H9 (cell line): ENCODE measurements at regions not wholly inside any gene's neighbourhood (a gene's known extent, or its start where the extent isn't known, plus 50 kb on each side); places are given as distances from the start of the nearest gene placed in this dataset.

Experiments
- DNase-seq: peaks from one replicate; pipeline ENCODE4 v3.0.0-alpha.2; 2017
- H2AFZ ChIP-seq: one replicate; pipeline ENCODE4 v1.6.1; 2013; ENCODE audit warnings: mild to moderate bottlenecking, low read length, control low read depth, moderate library complexity
- H2AK5ac ChIP-seq: 2 replicates; pipeline ENCODE4 v1.6.1; 2013; ENCODE audit warnings: low read length, control low read depth, mixed read lengths; ENCODE audit not compliant: insufficient read length
- H2BK120ac ChIP-seq: one replicate; pipeline ENCODE4 v1.6.1; 2013; ENCODE audit warnings: low read depth, mild to moderate bottlenecking, low read length, control low read depth, inconsistent platforms; ENCODE audit not compliant: poor library complexity, severe bottlenecking
- H2BK12ac ChIP-seq: 2 replicates; pipeline ENCODE4 v1.6.1; 2013; ENCODE audit warnings: low read length, control low read depth, mixed read lengths, low read depth; ENCODE audit not compliant: insufficient read length
- H2BK15ac ChIP-seq: 2 replicates; pipeline ENCODE4 v1.6.1; 2013; ENCODE audit warnings: low read depth, low read length, control low read depth
- H2BK20ac ChIP-seq: one replicate; pipeline ENCODE4 v1.6.1; 2013; ENCODE audit warnings: low read depth, mild to moderate bottlenecking, low read length, control low read depth, inconsistent platforms; ENCODE audit not compliant: poor library complexity, severe bottlenecking
- H2BK5ac ChIP-seq: 2 replicates; pipeline ENCODE4 v1.6.1; 2013; ENCODE audit warnings: low read length, control low read depth, mixed read lengths; ENCODE audit not compliant: insufficient read length
- H3K14ac ChIP-seq: 2 replicates; pipeline ENCODE4 v1.6.1; 2013; ENCODE audit warnings: low read length, control low read depth; ENCODE audit not compliant: insufficient read depth
- H3K18ac ChIP-seq: 2 replicates; pipeline ENCODE4 v1.6.1; 2013; ENCODE audit warnings: low read depth, mild to moderate bottlenecking, mixed read lengths, low read length, control low read depth; ENCODE audit not compliant: insufficient read length
- H3K23ac ChIP-seq: 2 replicates; pipeline ENCODE4 v1.6.1; 2013; ENCODE audit warnings: low read length, control low read depth, mixed read lengths, low read depth; ENCODE audit not compliant: insufficient read length
- H3K23me2 ChIP-seq: 2 replicates; pipeline ENCODE4 v1.6.1; 2013; ENCODE audit warnings: low read depth, mild to moderate bottlenecking, mixed read lengths, low read length, control low read depth; ENCODE audit not compliant: insufficient read length, poor library complexity, severe bottlenecking
- H3K27ac ChIP-seq: 2 replicates; pipeline ENCODE4 v1.5.1; 2013; ENCODE audit warnings: low read length, control low read depth, mixed read lengths, low read depth; ENCODE audit not compliant: insufficient read length
- H3K27me3 ChIP-seq: 2 replicates; pipeline ENCODE4 v1.6.1; 2013; ENCODE audit warnings: low read length, control low read depth, inconsistent platforms; ENCODE audit not compliant: insufficient read depth
- H3K4ac ChIP-seq: 2 replicates; pipeline ENCODE4 v1.6.1; 2013; ENCODE audit warnings: low read depth, mild to moderate bottlenecking, control low read depth, inconsistent platforms, low read length, moderate library complexity
- H3K4me1 ChIP-seq: 2 replicates; pipeline ENCODE4 v1.6.1; 2013; ENCODE audit warnings: low read length, control low read depth, inconsistent platforms; ENCODE audit not compliant: insufficient read depth
- H3K4me2 ChIP-seq: 2 replicates; pipeline ENCODE4 v1.6.1; 2013; ENCODE audit warnings: low read length, control low read depth, mixed read lengths; ENCODE audit not compliant: insufficient read length, insufficient read depth
- H3K56ac ChIP-seq: 2 replicates; pipeline ENCODE4 v1.6.1; 2013; ENCODE audit warnings: low read depth, mild to moderate bottlenecking, mixed read lengths, low read length, control low read depth; ENCODE audit not compliant: insufficient read length
- H3K79me1 ChIP-seq: 2 replicates; pipeline ENCODE4 v1.6.1; 2013; ENCODE audit warnings: low read depth, mild to moderate bottlenecking, moderate library complexity, low read length, control low read depth, inconsistent platforms; ENCODE audit not compliant: insufficient read depth, poor library complexity, severe bottlenecking
- H3K79me2 ChIP-seq: 2 replicates; pipeline ENCODE4 v1.6.1; 2013; ENCODE audit warnings: low read length, control low read depth, inconsistent platforms; ENCODE audit not compliant: insufficient read depth
- H3K9ac ChIP-seq: 2 replicates; pipeline ENCODE4 v1.6.1; 2013; ENCODE audit warnings: low read length, control low read depth, mixed read lengths; ENCODE audit not compliant: insufficient read length; ENCODE audit errors: extremely low read depth
- H3K9me3 ChIP-seq: one replicate; pipeline ENCODE4 v1.6.1; 2013; ENCODE audit warnings: low read depth, low read length, inconsistent platforms; ENCODE audit not compliant: control insufficient read depth
- H3T11ph ChIP-seq: one replicate; pipeline ENCODE4 v1.6.1; 2013; ENCODE audit warnings: mild to moderate bottlenecking, low read length, control low read depth, inconsistent platforms
- H4K20me1 ChIP-seq: one replicate; pipeline ENCODE4 v1.6.1; 2013; ENCODE audit not compliant: control insufficient read depth, insufficient read length, insufficient read depth
- H4K5ac ChIP-seq: 2 replicates; pipeline ENCODE4 v1.6.1; 2013; ENCODE audit warnings: low read depth, mild to moderate bottlenecking, mixed read lengths, low read length, control low read depth; ENCODE audit not compliant: insufficient read length
- H4K8ac ChIP-seq: replicated peaks from 2 replicates; pipeline ENCODE4 v1.6.1; 2013; ENCODE audit warnings: low read length, control low read depth, mixed read lengths, low read depth; ENCODE audit not compliant: insufficient read length
- H4K91ac ChIP-seq: 2 replicates; pipeline ENCODE4 v1.6.1; 2013; ENCODE audit warnings: low read depth, mild to moderate bottlenecking, moderate library complexity, mixed read lengths, low read length, control low read depth; ENCODE audit not compliant: insufficient read length
- H3K27ac Mint-ChIP-seq, 3 experiments: 2 replicates in 2 of 3; 3 replicates in 1 of 3; pipeline ENCODE4 v1.8.0; 2020 to 2021; ENCODE audit warnings: mixed read lengths in 3 of 3, mild to moderate bottlenecking in 1 of 3, moderate library complexity in 1 of 3
- H3K27me3 Mint-ChIP-seq: 2 replicates; pipeline ENCODE4 v1.8.0; 2021; ENCODE audit warnings: low read depth, mild to moderate bottlenecking, moderate library complexity, mixed read lengths
- H3K36me3 Mint-ChIP-seq, 3 experiments: 2 replicates in 2 of 3; 3 replicates in 1 of 3; pipeline ENCODE4 v1.8.0; 2020 to 2021; ENCODE audit warnings: low read depth in 3 of 3, mixed read lengths in 3 of 3; ENCODE audit not compliant: insufficient read depth in 1 of 3
- H3K4me1 Mint-ChIP-seq, 2 experiments: 2 replicates each; pipeline ENCODE4 v1.8.0; 2020; ENCODE audit warnings: mixed read lengths in 2 of 2
- H3K4me3 Mint-ChIP-seq, 2 experiments: 2 replicates in 1 of 2; 3 replicates in 1 of 2; pipeline ENCODE4 v1.8.0; 2020 to 2021; ENCODE audit warnings: mild to moderate bottlenecking in 2 of 2, mixed read lengths in 2 of 2, moderate library complexity in 1 of 2
- H3K9me3 Mint-ChIP-seq, 2 experiments: 2 replicates in 1 of 2; 3 replicates in 1 of 2; pipeline ENCODE4 v1.8.0; 2020; ENCODE audit warnings: mild to moderate bottlenecking in 2 of 2, mixed read lengths in 2 of 2, moderate library complexity in 1 of 2
- CTCF ChIP-seq: fragments of 200-600 bp; sonication (generic); conservative IDR thresholded peaks from 3 replicates; pipeline ENCODE4 v1.8.0; 2021; ENCODE audit warnings: antibody characterized with exemption, mild to moderate bottlenecking
- WGBS: extraction: QIAGEN DNeasy Blood & Tissue Kit; methylation state at CpG from one replicate; pipeline ENCODE4 v1.1.7; 2013; ENCODE audit warnings: missing lambda C conversion rate, low lambda C conversion rate, mixed read lengths; ENCODE audit not compliant: insufficient read length; ENCODE audit errors: extremely low coverage; 5-methylcytosine and 5-hydroxymethylcytosine counted together

- peaks cover 1% of the 10 kb centered on the region for H3K27me3 Mint-ChIP-seq
- H3K14ac ChIP-seq, result no peak overlapping the region
- no peak overlapping the region for H4K8ac ChIP-seq
- WGBS, result no CpG with 5 or more reads among the region's 10 CpGs
- no peak overlapping the region for H4K91ac ChIP-seq
- no peak overlapping the region for H3K9ac ChIP-seq
- H4K5ac ChIP-seq, result no peak overlapping the region
- H2BK5ac ChIP-seq, result no peak overlapping the region
- no peak overlapping the region for H3T11ph ChIP-seq
- no peak overlapping the region; a peak in 1 of 5 replicates for H3K4me3 Mint-ChIP-seq
- H2BK20ac ChIP-seq, result no peak overlapping the region
- H3K79me2 ChIP-seq, result no peaks in the 10 kb centered on the region
- no peaks in the 10 kb centered on the region for H3K79me1 ChIP-seq
- H3K27ac ChIP-seq, result no peak overlapping the region
- H3K23me2 ChIP-seq, result no peaks in the 10 kb centered on the region
- no peaks in the 10 kb centered on the region for H3K36me3 Mint-ChIP-seq
- H3K23ac ChIP-seq, result no peak overlapping the region
- H3K56ac ChIP-seq, result no peak overlapping the region
- no peak overlapping the region for H3K4ac ChIP-seq
- H4K20me1 ChIP-seq, result no peaks in the 10 kb centered on the region
- no peaks in the 10 kb centered on the region for H3K9me3 Mint-ChIP-seq
- H2BK12ac ChIP-seq, result no peak overlapping the region
- no peak overlapping the region for H2AK5ac ChIP-seq
- H2BK15ac ChIP-seq, result no peak overlapping the region
- no peak overlapping the region for H3K4me2 ChIP-seq
- H3K18ac ChIP-seq, result no peak overlapping the region
- H2AFZ ChIP-seq, result no peak overlapping the region
- no peaks in the 10 kb centered on the region for H3K4me1 Mint-ChIP-seq
- no peak overlapping the region for H2BK120ac ChIP-seq
- no peak overlapping the region; a peak in 1 of 7 replicates for H3K27ac Mint-ChIP-seq
- no peaks in the 10 kb centered on the region; the same call in 1 of the 2 replicates for H3K27me3 ChIP-seq
- H3K4me1 ChIP-seq, result no peaks in the 10 kb centered on the region
- H3K9me3 ChIP-seq, result no peaks in the 10 kb centered on the region
- no peak for TF ChIP-seq CTCF
- no peak for DNase-seq
These were observed 55.2 kb downstream of the TNP1 start for GRCh38 chr2:216804357-216805350.
